HepG2 (cell line): ENCODE measurements at regions not wholly inside any gene's neighbourhood (a gene's known extent, or its start where the extent isn't known, plus 50 kb on each side); places are given as distances from the start of the nearest gene placed in this dataset.

Source experiments
- ATAC-seq: fragments of 200-7000 bp; cut with Tn5 transposase; 3 replicates; pipeline ENCODE4 v1.9.1; 2020; ENCODE audit warnings: mild to moderate bottlenecking, moderate library complexity
- BruUV-seq: library from RNA; stranded (reverse); fragments of 400-500 nt; replicated peaks from 2 replicates; lab custom pipeline; 2021; lab: Mats Ljungman, UMichigan
- CTCF ChIA-PET: fragments of 300-600 bp; formaldehyde crosslinking; extraction: SDS; loops from one replicate; lab custom pipeline; 2021; ENCODE audit warnings: low total read pairs, inconsistent platforms, low intra/inter-chr PET ratio; lab: Yijun Ruan, JAX
- POLR2A ChIA-PET: fragments of 350-600 bp; sonication (Branson Sonifier 250); formaldehyde crosslinking; loops from one replicate; lab custom pipeline; 2020; ENCODE audit warnings: antibody characterized with exemption, inconsistent platforms; lab: Yijun Ruan, JAX
- DNase-seq: peaks from one replicate; pipeline ENCODE4 v3.0.0-alpha.2; 2015; ENCODE audit warnings: low spot score
- FAIRE-seq: peaks from 3 replicates; lab custom pipeline; 2011; peaks lifted over from hg19 to GRCh38; lab: Jason Lieb, UNC
- H2AFZ ChIP-seq: one replicate; pipeline ENCODE4 v1.6.1; 2011; ENCODE audit warnings: low read length, inconsistent platforms
- H3K27ac ChIP-seq: fragments of 300-600 bp; 3 replicates; pipeline ENCODE4 v1.8.0; 2011; ENCODE audit warnings: mixed run types, mild to moderate bottlenecking, mixed read lengths, low read length, inconsistent platforms; ENCODE audit not compliant: insufficient read depth; ENCODE audit errors: extremely low read length
- H3K27me3 ChIP-seq, 2 experiments: fragments of 200-600 bp in 1 of 2; 2 replicates in 1 of 2; 3 replicates in 1 of 2; pipeline versions ENCODE4 v1.6.0 to v1.8.0; 2011; ENCODE audit warnings: low read length in 2 of 2, mild to moderate bottlenecking in 2 of 2, moderate library complexity in 2 of 2, inconsistent platforms in 1 of 2; ENCODE audit not compliant: insufficient read depth in 2 of 2, control insufficient read depth in 1 of 2
- H3K36me3 ChIP-seq, 2 experiments: fragments of 200-600 bp in 1 of 2; replicated peaks in 1 of 2; 2 replicates in 1 of 2; 3 replicates in 1 of 2; pipeline versions ENCODE4 v1.5.1 to v1.8.0; 2011; ENCODE audit warnings: low read length in 2 of 2, inconsistent platforms in 1 of 2; ENCODE audit not compliant: insufficient read depth in 2 of 2, control insufficient read depth in 1 of 2
- H3K4me1 ChIP-seq: 2 replicates; pipeline ENCODE4 v1.5.1; 2012; ENCODE audit warnings: low read length, inconsistent platforms; ENCODE audit not compliant: insufficient read depth
- H3K4me2 ChIP-seq: 2 replicates; pipeline ENCODE4 v1.6.0; 2011; ENCODE audit warnings: low read depth, low read length, inconsistent platforms
- H3K4me3 ChIP-seq, 3 experiments: fragments of 200-600 bp in 1 of 3; sonication (generic), shearing (Covaris generic) in 1 of 3; replicated peaks in 1 of 3; 2 replicates each; pipeline ENCODE4 v1.5.1; 2011 to 2016; ENCODE audit warnings: low read length in 3 of 3, inconsistent platforms in 2 of 3, low read depth in 2 of 3, mild to moderate bottlenecking in 2 of 3, control low read depth in 1 of 3, mixed read lengths in 1 of 3; ENCODE audit not compliant: insufficient read depth in 1 of 3
- H3K79me2 ChIP-seq: one replicate; pipeline ENCODE4 v1.6.1; 2011; ENCODE audit warnings: low read length, inconsistent platforms; ENCODE audit not compliant: insufficient read depth
- H3K9ac ChIP-seq: 2 replicates; pipeline ENCODE4 v1.6.0; 2011; ENCODE audit warnings: mild to moderate bottlenecking, low read depth, low read length, inconsistent platforms; ENCODE audit not compliant: insufficient read depth
- H3K9me3 ChIP-seq: 2 replicates; pipeline ENCODE4 v1.5.1; 2012; ENCODE audit warnings: mild to moderate bottlenecking, low read length
- H4K20me1 ChIP-seq: 2 replicates; pipeline ENCODE4 v1.6.0; 2011; ENCODE audit warnings: inconsistent platforms, mild to moderate bottlenecking, low read length, moderate library complexity; ENCODE audit not compliant: insufficient read depth
- CBFB ChIP-seq: sonication (generic); formaldehyde crosslinking; IDR thresholded peaks from 2 replicates; pipeline ENCODE4 v1.4.0; 2020; ENCODE audit warnings: missing genetic modification reagents
- CCAR2 ChIP-seq: fragments of 200-400 bp; formaldehyde crosslinking; optimal IDR thresholded peaks from 2 replicates; pipeline ENCODE3; 2018; ENCODE audit warnings: low read depth, mild to moderate bottlenecking, low read length, moderate library complexity
- FOXK2 ChIP-seq: fragments of 450-650 bp; IDR thresholded peaks from 2 replicates; pipeline ENCODE4 v1.6.1; 2016
- HIVEP1 ChIP-seq: sonication (generic); formaldehyde crosslinking; IDR thresholded peaks from 2 replicates; pipeline ENCODE4 v1.4.0; 2020; ENCODE audit warnings: mild to moderate bottlenecking, missing genetic modification reagents
- HNRNPK ChIP-seq: fragments of 200-400 bp; formaldehyde crosslinking; IDR thresholded peaks from 2 replicates; pipeline ENCODE4 v1.6.1; 2018; ENCODE audit warnings: low read length, low read depth, moderate library complexity, mild to moderate bottlenecking; ENCODE audit not compliant: poor library complexity, severe bottlenecking
- ISL2 ChIP-seq: sonication (generic); formaldehyde crosslinking; IDR thresholded peaks from 2 replicates; pipeline ENCODE4 v1.5.0; 2020; ENCODE audit warnings: missing genetic modification reagents
- MTF1 ChIP-seq: sonication (generic); formaldehyde crosslinking; IDR thresholded peaks from 2 replicates; pipeline ENCODE4 v1.5.0; 2020; ENCODE audit warnings: missing genetic modification reagents
- RBM39 ChIP-seq: fragments of 200-400 bp; formaldehyde crosslinking; IDR thresholded peaks from one replicate; pipeline ENCODE4 v1.6.1; 2018; ENCODE audit warnings: antibody characterized with exemption, mild to moderate bottlenecking, low read depth, low read length; ENCODE audit not compliant: poor library complexity, severe bottlenecking
- TEAD2 ChIP-seq: sonication (generic); formaldehyde crosslinking; IDR thresholded peaks from 2 replicates; pipeline ENCODE4 v1.9.0; 2021; ENCODE audit warnings: missing genetic modification reagents
- ZNF232 ChIP-seq: sonication (generic); formaldehyde crosslinking; IDR thresholded peaks from 2 replicates; pipeline ENCODE4 v1.4.0; 2020; ENCODE audit warnings: missing genetic modification reagents, borderline replicate concordance
- ZNF263 ChIP-seq: sonication (generic); formaldehyde crosslinking; IDR thresholded peaks from 2 replicates; pipeline ENCODE4 v1.4.0; 2020; ENCODE audit warnings: missing genetic modification reagents
- ZNF570 ChIP-seq: sonication (generic); formaldehyde crosslinking; IDR thresholded peaks from 2 replicates; pipeline ENCODE4 v1.4.0; 2020; ENCODE audit warnings: mild to moderate bottlenecking, missing genetic modification reagents, borderline replicate concordance
- ZNF839 ChIP-seq: sonication (generic); formaldehyde crosslinking; IDR thresholded peaks from 2 replicates; pipeline ENCODE4 v1.4.0; 2020; ENCODE audit warnings: missing genetic modification reagents, mild to moderate bottlenecking, borderline replicate concordance
- WGBS: methylation state at CpG from one replicate; pipeline ENCODE4 v1.1.6; 2017; ENCODE audit warnings: low lambda C conversion rate; 5-methylcytosine and 5-hydroxymethylcytosine counted together
- in situ Hi-C: cut with HindIII; loops from 2 replicates; pipeline ENCODE4 v1.10.0; 2017; ENCODE audit warnings: low pct_unique_long_range_greater_than_20kb; ENCODE audit not compliant: extremely low pct_ligation_motif_present
- intact Hi-C: fragments of 100-400 bp; cut with micrococcal nuclease; formaldehyde crosslinking; loops from one replicate; pipeline ENCODE4 v1.10.0; 2022; ENCODE audit not compliant: unreplicated experiment
- TF ChIP-seq, protein P1 (sequence below): sonication (generic); formaldehyde crosslinking; IDR thresholded peaks from 2 replicates; pipeline ENCODE4 v1.4.0; 2020; ENCODE audit warnings: missing genetic modification reagents
- TF ChIP-seq, protein P2 (sequence below): sonication (generic); formaldehyde crosslinking; IDR thresholded peaks from 2 replicates; pipeline ENCODE4 v1.5.1; 2020; ENCODE audit warnings: mild to moderate bottlenecking, missing genetic modification reagents
- TF ChIP-seq, protein P3 (sequence below): sonication (generic); formaldehyde crosslinking; IDR thresholded peaks from 2 replicates; pipeline ENCODE4 v1.4.0; 2020; ENCODE audit warnings: missing genetic modification reagents, mild to moderate bottlenecking, borderline replicate concordance
- TF ChIP-seq, protein P4 (sequence below): IDR thresholded peaks from 2 replicates; pipeline ENCODE4 v1.6.1; 2016; ENCODE audit warnings: low read depth

DNA sequence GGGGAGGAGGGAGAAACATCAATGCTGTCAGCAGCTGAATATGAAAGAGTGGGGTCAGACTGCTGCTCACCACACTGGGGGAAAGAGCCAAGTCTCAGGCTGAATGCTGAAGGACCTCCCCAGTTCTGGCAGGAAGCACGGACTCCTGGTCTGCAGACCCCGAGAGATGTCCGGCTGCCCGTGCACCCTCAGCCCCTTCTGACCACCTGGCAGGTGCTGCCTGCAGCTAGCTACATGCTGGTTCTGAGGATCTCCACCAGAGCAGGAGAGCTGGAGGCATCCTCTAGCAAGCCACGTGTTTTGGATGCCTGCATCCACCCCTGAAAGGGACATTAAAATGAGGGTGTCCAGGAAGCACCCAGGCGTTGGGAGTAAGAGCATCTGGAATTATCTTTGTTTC lies 74.2 kb downstream of the HTR5A start:
- ATAC-seq (no peak), FAIRE-seq (no peak), DNase-seq (no peak)
- no peaks in the 10 kb centered on the region for H4K20me1 ChIP-seq
- POLR2A ChIA-PET = no interaction called here
- CTCF ChIA-PET = no interaction called here
- intact Hi-C loops (no loop called here), in situ Hi-C loops (no loop called here)
- no peaks in the 10 kb centered on the region for H3K79me2 ChIP-seq
- no peak overlapping the region for H2AFZ ChIP-seq
- no TSS peak for BruUV-seq
- H3K4me1 ChIP-seq = no peaks in the 10 kb centered on the region
- no peaks in the 10 kb centered on the region for H3K9me3 ChIP-seq
- WGBS = 0% methylated on average over 2 of the region's 6 CpGs
- H3K9ac ChIP-seq = no peak overlapping the region
- H3K36me3 ChIP-seq = no peaks in the 10 kb centered on the region
- no peak overlapping the region for H3K4me2 ChIP-seq
- H3K27me3 ChIP-seq = peaks cover 0 to 21% of the 10 kb centered on the region in 2 experiments; a peak in 3 of 5 replicates
- no peak overlapping the region for H3K4me3 ChIP-seq
- H3K27ac ChIP-seq = no peak overlapping the region
- TF ChIP-seq MTF1 (CRISPR knock-in tag) (no peak), ZNF570 (no peak), RBM39 (no peak), TEAD2 (CRISPR knock-in tag) (no peak), ZNF839 (CRISPR knock-in tag) (no peak), ZNF232 (CRISPR knock-in tag) (no peak), ZNF263 (no peak), FOXK2 (no peak), ISL2 (CRISPR knock-in tag) (no peak), CCAR2 (no peak), CBFB (no peak), HIVEP1 (CRISPR knock-in tag) (no peak), HNRNPK (no peak)
- TF ChIP-seq, protein P1, sequence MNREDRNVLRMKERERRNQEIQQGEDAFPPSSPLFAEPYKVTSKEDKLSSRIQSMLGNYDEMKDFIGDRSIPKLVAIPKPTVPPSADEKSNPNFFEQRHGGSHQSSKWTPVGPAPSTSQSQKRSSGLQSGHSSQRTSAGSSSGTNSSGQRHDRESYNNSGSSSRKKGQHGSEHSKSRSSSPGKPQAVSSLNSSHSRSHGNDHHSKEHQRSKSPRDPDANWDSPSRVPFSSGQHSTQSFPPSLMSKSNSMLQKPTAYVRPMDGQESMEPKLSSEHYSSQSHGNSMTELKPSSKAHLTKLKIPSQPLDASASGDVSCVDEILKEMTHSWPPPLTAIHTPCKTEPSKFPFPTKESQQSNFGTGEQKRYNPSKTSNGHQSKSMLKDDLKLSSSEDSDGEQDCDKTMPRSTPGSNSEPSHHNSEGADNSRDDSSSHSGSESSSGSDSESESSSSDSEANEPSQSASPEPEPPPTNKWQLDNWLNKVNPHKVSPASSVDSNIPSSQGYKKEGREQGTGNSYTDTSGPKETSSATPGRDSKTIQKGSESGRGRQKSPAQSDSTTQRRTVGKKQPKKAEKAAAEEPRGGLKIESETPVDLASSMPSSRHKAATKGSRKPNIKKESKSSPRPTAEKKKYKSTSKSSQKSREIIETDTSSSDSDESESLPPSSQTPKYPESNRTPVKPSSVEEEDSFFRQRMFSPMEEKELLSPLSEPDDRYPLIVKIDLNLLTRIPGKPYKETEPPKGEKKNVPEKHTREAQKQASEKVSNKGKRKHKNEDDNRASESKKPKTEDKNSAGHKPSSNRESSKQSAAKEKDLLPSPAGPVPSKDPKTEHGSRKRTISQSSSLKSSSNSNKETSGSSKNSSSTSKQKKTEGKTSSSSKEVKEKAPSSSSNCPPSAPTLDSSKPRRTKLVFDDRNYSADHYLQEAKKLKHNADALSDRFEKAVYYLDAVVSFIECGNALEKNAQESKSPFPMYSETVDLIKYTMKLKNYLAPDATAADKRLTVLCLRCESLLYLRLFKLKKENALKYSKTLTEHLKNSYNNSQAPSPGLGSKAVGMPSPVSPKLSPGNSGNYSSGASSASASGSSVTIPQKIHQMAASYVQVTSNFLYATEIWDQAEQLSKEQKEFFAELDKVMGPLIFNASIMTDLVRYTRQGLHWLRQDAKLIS (CRISPR knock-in tag) = no peak
- TF ChIP-seq, protein P2, sequence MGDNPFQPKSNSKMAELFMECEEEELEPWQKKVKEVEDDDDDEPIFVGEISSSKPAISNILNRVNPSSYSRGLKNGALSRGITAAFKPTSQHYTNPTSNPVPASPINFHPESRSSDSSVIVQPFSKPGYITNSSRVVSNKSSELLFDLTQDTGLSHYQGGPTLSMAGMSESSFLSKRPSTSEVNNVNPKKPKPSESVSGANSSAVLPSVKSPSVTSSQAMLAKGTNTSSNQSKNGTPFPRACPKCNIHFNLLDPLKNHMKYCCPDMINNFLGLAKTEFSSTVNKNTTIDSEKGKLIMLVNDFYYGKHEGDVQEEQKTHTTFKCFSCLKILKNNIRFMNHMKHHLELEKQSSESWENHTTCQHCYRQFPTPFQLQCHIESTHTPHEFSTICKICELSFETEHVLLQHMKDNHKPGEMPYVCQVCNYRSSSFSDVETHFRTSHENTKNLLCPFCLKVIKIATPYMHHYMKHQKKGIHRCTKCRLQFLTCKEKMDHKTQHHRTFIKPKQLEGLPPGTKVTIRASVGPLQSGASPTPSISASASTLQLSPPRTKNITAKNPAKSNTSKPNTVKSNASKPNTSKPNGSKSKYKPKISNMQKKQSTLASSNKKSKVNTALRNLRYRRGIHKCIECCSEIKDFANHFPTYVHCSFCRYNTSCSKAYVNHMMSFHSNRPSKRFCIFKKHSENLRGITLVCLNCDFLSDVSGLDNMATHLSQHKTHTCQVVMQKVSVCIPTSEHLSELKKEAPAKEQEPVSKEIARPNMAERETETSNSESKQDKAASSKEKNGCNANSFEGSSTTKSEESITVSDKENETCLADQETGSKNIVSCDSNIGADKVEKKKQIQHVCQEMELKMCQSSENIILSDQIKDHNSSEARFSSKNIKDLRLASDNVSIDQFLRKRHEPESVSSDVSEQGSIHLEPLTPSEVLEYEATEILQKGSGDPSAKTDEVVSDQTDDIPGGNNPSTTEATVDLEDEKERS (CRISPR knock-in tag) = no peak
- TF ChIP-seq, protein P3, sequence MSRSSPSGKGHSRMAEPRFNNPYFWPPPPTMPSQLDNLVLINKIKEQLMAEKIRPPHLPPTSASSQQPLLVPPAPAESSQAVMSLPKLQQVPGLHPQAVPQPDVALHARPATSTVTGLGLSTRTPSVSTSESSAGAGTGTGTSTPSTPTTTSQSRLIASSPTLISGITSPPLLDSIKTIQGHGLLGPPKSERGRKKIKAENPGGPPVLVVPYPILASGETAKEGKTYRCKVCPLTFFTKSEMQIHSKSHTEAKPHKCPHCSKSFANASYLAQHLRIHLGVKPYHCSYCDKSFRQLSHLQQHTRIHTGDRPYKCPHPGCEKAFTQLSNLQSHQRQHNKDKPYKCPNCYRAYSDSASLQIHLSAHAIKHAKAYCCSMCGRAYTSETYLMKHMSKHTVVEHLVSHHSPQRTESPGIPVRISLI (CRISPR knock-in tag) = no peak
- TF ChIP-seq, protein P4, sequence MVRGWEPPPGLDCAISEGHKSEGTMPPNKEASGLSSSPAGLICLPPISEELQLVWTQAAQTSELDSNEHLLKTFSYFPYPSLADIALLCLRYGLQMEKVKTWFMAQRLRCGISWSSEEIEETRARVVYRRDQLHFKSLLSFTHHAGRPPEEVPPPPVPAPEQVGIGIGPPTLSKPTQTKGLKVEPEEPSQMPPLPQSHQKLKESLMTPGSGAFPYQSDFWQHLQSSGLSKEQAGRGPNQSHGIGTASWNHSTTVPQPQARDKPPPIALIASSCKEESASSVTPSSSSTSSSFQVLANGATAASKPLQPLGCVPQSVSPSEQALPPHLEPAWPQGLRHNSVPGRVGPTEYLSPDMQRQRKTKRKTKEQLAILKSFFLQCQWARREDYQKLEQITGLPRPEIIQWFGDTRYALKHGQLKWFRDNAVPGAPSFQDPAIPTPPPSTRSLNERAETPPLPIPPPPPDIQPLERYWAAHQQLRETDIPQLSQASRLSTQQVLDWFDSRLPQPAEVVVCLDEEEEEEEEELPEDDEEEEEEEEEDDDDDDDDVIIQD = no peak
